Prostate gland (tissue), 2 donors: ENCODE measurements at regions not wholly inside any gene's neighbourhood (a gene's known extent, or its start where the extent isn't known, plus 50 kb on each side); places are given as distances from the start of the nearest gene placed in this dataset.

ENCODE experiments used
- DNase-seq: peaks from one replicate; pipeline ENCODE4 v3.0.0-alpha.2; 2019; ENCODE audit warnings: low spot score
- H3K27ac ChIP-seq, 2 donors: fragments of 200-600 bp; sonication (generic); 2 replicates each; pipeline ENCODE4 v1.5.1; 2017 to 2019
- H3K27me3 ChIP-seq: fragments of 200-600 bp; sonication (generic); replicated peaks from 2 replicates; pipeline ENCODE4 v1.5.1; 2019; ENCODE audit not compliant: insufficient read depth
- H3K36me3 ChIP-seq, 2 donors: fragments of 200-600 bp; sonication (generic); 1 replicate in 1 of 2; 2 replicates in 1 of 2; pipeline versions ENCODE4 v1.5.1 to v1.8.1; 2017 to 2019
- H3K4me1 ChIP-seq: fragments of 200-600 bp; sonication (generic); replicated peaks from 2 replicates; pipeline ENCODE4 v1.5.1; 2019
- H3K4me3 ChIP-seq, 2 donors: fragments of 200-600 bp; sonication (generic); 2 replicates each; pipeline ENCODE4 v1.5.1; 2017 to 2019
- H3K9me3 ChIP-seq: fragments of 200-600 bp; sonication (generic); 2 replicates; pipeline ENCODE4 v1.5.1; 2017
- POLR2A ChIP-seq: fragments of 450-650 bp; IDR thresholded peaks from one replicate; pipeline ENCODE4 v1.6.1; 2016; ENCODE audit warnings: antibody characterized with exemption, mild to moderate bottlenecking
- POLR2AphosphoS5 ChIP-seq: sonication (generic); formaldehyde crosslinking; IDR thresholded peaks from one replicate; pipeline ENCODE4 v1.6.1; 2017; ENCODE audit warnings: antibody characterized with exemption
- WGBS: methylation state at CpG from one replicate; pipeline ENCODE4 v1.1.5; 2018; 5-methylcytosine and 5-hydroxymethylcytosine counted together
- intact Hi-C: fragments of 100-400 bp; cut with DNase I; formaldehyde crosslinking; loops from one replicate; pipeline ENCODE4 v1.14.2; 2022
- TF ChIP-seq, protein P1 (sequence below), 4 experiments: fragments of 200-600 bp in 2 of 4; fragments of 450-650 bp in 2 of 4; sonication (generic) in 2 of 4; IDR thresholded peaks; 1 replicate in 3 of 4; 2 replicates in 1 of 4; pipeline ENCODE4 v1.5.1; 2016 to 2019; ENCODE audit warnings: antibody characterized with exemption in 4 of 4, mild to moderate bottlenecking in 2 of 4, moderate library complexity in 2 of 4

GRCh38 chr18:44552706-44553105, 128.0 kb upstream of the SETBP1 start:
- TF ChIP-seq, protein P1, sequence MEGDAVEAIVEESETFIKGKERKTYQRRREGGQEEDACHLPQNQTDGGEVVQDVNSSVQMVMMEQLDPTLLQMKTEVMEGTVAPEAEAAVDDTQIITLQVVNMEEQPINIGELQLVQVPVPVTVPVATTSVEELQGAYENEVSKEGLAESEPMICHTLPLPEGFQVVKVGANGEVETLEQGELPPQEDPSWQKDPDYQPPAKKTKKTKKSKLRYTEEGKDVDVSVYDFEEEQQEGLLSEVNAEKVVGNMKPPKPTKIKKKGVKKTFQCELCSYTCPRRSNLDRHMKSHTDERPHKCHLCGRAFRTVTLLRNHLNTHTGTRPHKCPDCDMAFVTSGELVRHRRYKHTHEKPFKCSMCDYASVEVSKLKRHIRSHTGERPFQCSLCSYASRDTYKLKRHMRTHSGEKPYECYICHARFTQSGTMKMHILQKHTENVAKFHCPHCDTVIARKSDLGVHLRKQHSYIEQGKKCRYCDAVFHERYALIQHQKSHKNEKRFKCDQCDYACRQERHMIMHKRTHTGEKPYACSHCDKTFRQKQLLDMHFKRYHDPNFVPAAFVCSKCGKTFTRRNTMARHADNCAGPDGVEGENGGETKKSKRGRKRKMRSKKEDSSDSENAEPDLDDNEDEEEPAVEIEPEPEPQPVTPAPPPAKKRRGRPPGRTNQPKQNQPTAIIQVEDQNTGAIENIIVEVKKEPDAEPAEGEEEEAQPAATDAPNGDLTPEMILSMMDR (IDR thresholded peaks at IDR 0.05) = no peak
- TF ChIP-seq POLR2A (no peak), POLR2AphosphoS5 (no peak)
- no peaks in the 10 kb centered on the region for H3K9me3 ChIP-seq
- intact Hi-C loops = no loop called here
- H3K27me3 ChIP-seq = no peaks in the 10 kb centered on the region
- H3K27ac ChIP-seq = no peak overlapping the region
- no peaks in the 10 kb centered on the region for H3K4me1 ChIP-seq
- no peak for DNase-seq
- no peak overlapping the region for H3K4me3 ChIP-seq
- 58% methylated on average over 2 of the region's 2 CpGs for WGBS
- no peaks in the 10 kb centered on the region for H3K36me3 ChIP-seq

DNA sequence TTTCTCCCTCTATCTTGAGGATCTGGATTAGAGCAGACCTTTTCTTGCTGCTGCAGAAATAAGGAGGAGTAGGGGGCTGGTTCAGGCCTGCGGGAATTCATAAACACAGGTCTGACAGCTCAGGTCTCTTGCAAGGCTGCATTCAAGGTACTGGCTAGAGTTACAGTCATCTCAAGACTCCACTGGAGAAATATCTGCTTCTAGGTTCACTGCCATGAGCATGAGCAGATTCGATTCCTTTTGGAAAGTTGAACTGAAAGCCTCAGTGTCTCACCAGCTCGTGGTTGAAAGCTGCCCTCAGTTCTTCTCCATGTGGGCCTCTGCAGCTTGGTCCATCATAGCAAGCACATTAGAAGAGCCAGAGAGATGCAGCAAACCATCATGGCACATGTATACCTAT, 124.4 kb upstream of the SETBP1 start:
- Histone ChIP-seq H3K27me3 (no peaks in the 10 kb centered on the region), H3K27ac (no peak overlapping the region), H3K36me3 (no peaks in the 10 kb centered on the region), H3K9me3 (no peaks in the 10 kb centered on the region), H3K4me1 (no peaks in the 10 kb centered on the region), H3K4me3 (no peak overlapping the region)
- no peak for DNase-seq
- TF ChIP-seq, protein P1 (IDR thresholded peaks at IDR 0.05) = no peak
- TF ChIP-seq POLR2AphosphoS5 (no peak), POLR2A (no peak)
- WGBS = 67% methylated on average over 3 of the region's 3 CpGs
- intact Hi-C loops = no loop called here

GRCh38 chr18:44557616-44558151, 123.0 kb upstream of the SETBP1 start:
- TF ChIP-seq, protein P1 (IDR thresholded peaks at IDR 0.05) = no peak
- no peak for TF ChIP-seq POLR2A
- TF ChIP-seq POLR2AphosphoS5 = no peak
- 62% methylated on average over 2 of the region's 2 CpGs for WGBS
- H3K9me3 ChIP-seq = no peaks in the 10 kb centered on the region
- H3K4me1 ChIP-seq = no peaks in the 10 kb centered on the region
- no peaks in the 10 kb centered on the region for H3K27me3 ChIP-seq
- no peak overlapping the region for H3K27ac ChIP-seq
- no peaks in the 10 kb centered on the region for H3K36me3 ChIP-seq
- H3K4me3 ChIP-seq = no peak overlapping the region
- no peak for DNase-seq
- intact Hi-C loops = no loop called here

DNA sequence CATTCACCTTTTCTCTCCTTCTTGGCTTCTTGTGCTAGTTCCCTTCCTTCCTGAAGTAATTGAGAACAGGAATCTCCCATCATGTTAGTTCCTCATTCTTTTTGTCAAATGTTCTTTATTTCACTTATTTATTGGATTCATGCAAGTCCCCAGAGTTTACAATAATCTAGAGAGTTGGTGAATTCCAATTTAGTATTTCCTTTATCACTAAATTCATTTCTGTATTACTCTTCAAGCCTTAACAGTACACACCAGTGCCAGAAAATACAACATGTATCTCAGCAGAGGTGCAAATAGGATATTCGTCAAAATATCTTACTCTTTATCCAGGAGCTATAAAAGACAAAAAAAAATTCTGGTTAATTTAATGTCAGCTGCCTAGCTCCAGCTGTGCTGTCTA, 121.9 kb upstream of the SETBP1 start:
- no peaks in the 10 kb centered on the region for H3K4me1 ChIP-seq
- no peak overlapping the region for H3K27ac ChIP-seq
- no peaks in the 10 kb centered on the region for H3K27me3 ChIP-seq
- H3K36me3 ChIP-seq = no peaks in the 10 kb centered on the region
- no peak overlapping the region for H3K4me3 ChIP-seq
- TF ChIP-seq, protein P1 (IDR thresholded peaks at IDR 0.05) = no peak
- TF ChIP-seq POLR2AphosphoS5 (no peak), POLR2A (no peak)
- 39% methylated on average over 1 of the region's 1 CpG for WGBS
- H3K9me3 ChIP-seq = no peaks in the 10 kb centered on the region
- intact Hi-C loops = no loop called here
- DNase-seq = no peak

DNA sequence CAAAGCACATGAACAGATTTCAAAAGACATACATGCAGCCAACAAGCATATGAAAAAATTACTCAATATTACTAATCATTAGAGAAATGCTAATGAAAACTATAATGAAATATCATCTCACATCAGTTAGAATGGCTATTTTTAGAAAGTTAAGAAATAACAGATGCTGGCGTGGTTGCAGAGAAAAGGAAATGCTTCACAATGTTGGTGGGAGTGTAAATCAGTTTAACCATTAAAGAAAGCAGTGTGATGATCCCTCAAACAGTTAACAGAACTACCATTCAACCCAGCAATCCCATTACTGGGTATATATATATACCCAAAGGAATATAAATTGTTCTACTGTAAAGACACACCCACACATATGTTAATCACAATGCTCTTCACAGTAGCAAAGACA, 117.7 kb upstream of the SETBP1 start:
- Histone ChIP-seq H3K27me3 (no peaks in the 10 kb centered on the region), H3K9me3 (no peaks in the 10 kb centered on the region), H3K4me1 (no peaks in the 10 kb centered on the region), H3K36me3 (no peaks in the 10 kb centered on the region), H3K4me3 (no peak overlapping the region), H3K27ac (no peak overlapping the region)
- TF ChIP-seq POLR2AphosphoS5 (no peak), POLR2A (no peak)
- TF ChIP-seq, protein P1 (IDR thresholded peaks at IDR 0.05) = no peak
- no peak for DNase-seq
- intact Hi-C loops = no loop called here
- WGBS = 77% methylated on average over 1 of the region's 1 CpG
